Liver (tissue), 3 donors: ENCODE measurements at regions not wholly inside any gene's neighbourhood (a gene's known extent, or its start where the extent isn't known, plus 50 kb on each side); places are given as distances from the start of the nearest gene placed in this dataset.

ENCODE experiments used
- ATF3 ChIP-seq: IDR thresholded peaks from 2 replicates; pipeline ENCODE4 v1.6.1; 2016; ENCODE audit warnings: antibody characterized with exemption
- CTCF ChIP-seq: fragments of 150-350 bp; IDR thresholded peaks from 2 replicates; pipeline ENCODE4 v1.5.1; 2017; ENCODE audit warnings: improper control_type of control experiment, low read depth, low read length; ENCODE audit not compliant: missing input control
- MAX ChIP-seq: IDR thresholded peaks from 2 replicates; pipeline ENCODE4 v1.6.1; 2016; ENCODE audit warnings: antibody characterized with exemption
- NR2F2 ChIP-seq: IDR thresholded peaks from 2 replicates; pipeline ENCODE4 v1.6.1; 2016; ENCODE audit warnings: antibody characterized with exemption
- REST ChIP-seq: IDR thresholded peaks from 2 replicates; pipeline ENCODE4 v1.6.1; 2016; ENCODE audit warnings: antibody characterized with exemption, mild to moderate bottlenecking
- TAF1 ChIP-seq: conservative IDR thresholded peaks from 2 replicates; pipeline ENCODE4 v1.6.1; 2016; ENCODE audit warnings: antibody characterized with exemption, mild to moderate bottlenecking
- donor health status: healthy.
- donor health status: healthy.

- TF ChIP-seq CTCF (no peak), MAX (no peak), TAF1 (no peak), REST (no peak), ATF3 (no peak), NR2F2 (no peak)
Observed at GRCh38 chr4:159430896-159431295, 328.0 kb downstream of the RAPGEF2 start.
